HepG2 (cell line): ENCODE measurements at regions not wholly inside any gene's neighbourhood (a gene's known extent, or its start where the extent isn't known, plus 50 kb on each side); places are given as distances from the start of the nearest gene placed in this dataset.

Source experiments
- BRD4 ChIP-seq: sonication (generic); formaldehyde crosslinking; IDR thresholded peaks from 2 replicates; pipeline ENCODE4 v1.4.0; 2020; ENCODE audit warnings: missing genetic modification reagents
- ERF ChIP-seq: IDR thresholded peaks from 2 replicates; pipeline ENCODE4 v1.6.1; 2018; ENCODE audit warnings: missing biosample characterization, missing genetic modification reagents
- FOXJ3 ChIP-seq: sonication (generic); formaldehyde crosslinking; IDR thresholded peaks from 2 replicates; pipeline ENCODE4 v1.4.0; 2020; ENCODE audit warnings: missing genetic modification reagents, mild to moderate bottlenecking, borderline replicate concordance
- HHEX ChIP-seq: IDR thresholded peaks from 2 replicates; pipeline ENCODE4 v1.6.1; 2016; ENCODE audit warnings: control low read depth
- MEF2D ChIP-seq: sonication (generic); formaldehyde crosslinking; IDR thresholded peaks from 2 replicates; pipeline ENCODE4 v1.5.1; 2020; ENCODE audit warnings: mild to moderate bottlenecking, missing genetic modification reagents
- NBN ChIP-seq: fragments of 450-650 bp; conservative IDR thresholded peaks from 2 replicates; pipeline ENCODE4 v1.6.1; 2017
- NCOR1 ChIP-seq: fragments of 200-600 bp; sonication (generic); IDR thresholded peaks from 2 replicates; pipeline ENCODE4 v1.7.0; 2017; ENCODE audit warnings: antibody characterized with exemption, low read length, borderline replicate concordance
- SIX4 ChIP-seq: sonication (generic); formaldehyde crosslinking; IDR thresholded peaks from 2 replicates; pipeline ENCODE4 v1.4.0; 2020; ENCODE audit warnings: missing genetic modification reagents
- SMAD3 ChIP-seq: sonication (generic); formaldehyde crosslinking; IDR thresholded peaks from 2 replicates; pipeline ENCODE4 v1.4.0; 2020; ENCODE audit warnings: missing genetic modification reagents
- SRY ChIP-seq: sonication (generic); formaldehyde crosslinking; IDR thresholded peaks from 2 replicates; pipeline ENCODE4 v1.8.0; 2022; ENCODE audit warnings: mild to moderate bottlenecking, missing genetic modification reagents
- XBP1 ChIP-seq: sonication (generic); formaldehyde crosslinking; IDR thresholded peaks from 2 replicates; pipeline ENCODE4 v1.5.0; 2020; ENCODE audit warnings: missing genetic modification reagents
- ZBTB42 ChIP-seq: sonication (generic); formaldehyde crosslinking; IDR thresholded peaks from 2 replicates; pipeline ENCODE4 v1.5.0; 2020; ENCODE audit warnings: mild to moderate bottlenecking, missing genetic modification reagents
- ZFYVE20 ChIP-seq: sonication (generic); formaldehyde crosslinking; IDR thresholded peaks from 2 replicates; pipeline ENCODE4 v1.8.0; 2023; ENCODE audit warnings: low read depth, mild to moderate bottlenecking, moderate library complexity, missing genetic modification reagents, borderline replicate concordance
- ZNF230 ChIP-seq: sonication (generic); formaldehyde crosslinking; IDR thresholded peaks from 2 replicates; pipeline ENCODE4 v1.4.0; 2020; ENCODE audit warnings: mild to moderate bottlenecking, missing genetic modification reagents
- ZNF253 ChIP-seq: sonication (generic); formaldehyde crosslinking; IDR thresholded peaks from 2 replicates; pipeline ENCODE4 v1.8.0; 2022; ENCODE audit warnings: mild to moderate bottlenecking, missing genetic modification reagents, borderline replicate concordance
- ZNF317 ChIP-seq: sonication (generic); formaldehyde crosslinking; IDR thresholded peaks from 2 replicates; pipeline ENCODE4 v1.5.0; 2020; ENCODE audit warnings: mild to moderate bottlenecking, missing genetic modification reagents
- ZNF337 ChIP-seq: sonication (generic); formaldehyde crosslinking; IDR thresholded peaks from 2 replicates; pipeline ENCODE4 v1.5.1; 2020; ENCODE audit warnings: missing genetic modification reagents, low read depth, mild to moderate bottlenecking, borderline replicate concordance
- ZNF501 ChIP-seq: sonication (generic); formaldehyde crosslinking; IDR thresholded peaks from 2 replicates; pipeline ENCODE4 v1.5.1; 2020; ENCODE audit warnings: mild to moderate bottlenecking, moderate library complexity, missing genetic modification reagents
- ZNF572 ChIP-seq: sonication (generic); formaldehyde crosslinking; IDR thresholded peaks from 2 replicates; pipeline ENCODE4 v1.5.1; 2020; ENCODE audit warnings: mild to moderate bottlenecking, missing genetic modification reagents
- ZNF749 ChIP-seq: sonication (generic); formaldehyde crosslinking; IDR thresholded peaks from 2 replicates; pipeline ENCODE4 v1.8.0; 2022; ENCODE audit warnings: mild to moderate bottlenecking, missing genetic modification reagents, moderate library complexity, borderline replicate concordance
- TF ChIP-seq, protein P1 (sequence below): sonication (generic); formaldehyde crosslinking; IDR thresholded peaks from 2 replicates; pipeline ENCODE4 v1.8.0; 2022; ENCODE audit warnings: low read depth, missing genetic modification reagents
- TF ChIP-seq, protein P2 (sequence below): IDR thresholded peaks from 2 replicates; pipeline ENCODE4 v1.6.1; 2016; ENCODE audit warnings: control low read depth
- TF ChIP-seq, protein P3 (sequence below): sonication (generic); formaldehyde crosslinking; IDR thresholded peaks from 2 replicates; pipeline ENCODE4 v1.4.0; 2020; ENCODE audit warnings: missing genetic modification reagents
- TF ChIP-seq, protein P4 (sequence below): sonication (generic); formaldehyde crosslinking; IDR thresholded peaks from 2 replicates; pipeline ENCODE4 v1.5.1; 2020; ENCODE audit warnings: mild to moderate bottlenecking, missing genetic modification reagents, moderate library complexity

DNA sequence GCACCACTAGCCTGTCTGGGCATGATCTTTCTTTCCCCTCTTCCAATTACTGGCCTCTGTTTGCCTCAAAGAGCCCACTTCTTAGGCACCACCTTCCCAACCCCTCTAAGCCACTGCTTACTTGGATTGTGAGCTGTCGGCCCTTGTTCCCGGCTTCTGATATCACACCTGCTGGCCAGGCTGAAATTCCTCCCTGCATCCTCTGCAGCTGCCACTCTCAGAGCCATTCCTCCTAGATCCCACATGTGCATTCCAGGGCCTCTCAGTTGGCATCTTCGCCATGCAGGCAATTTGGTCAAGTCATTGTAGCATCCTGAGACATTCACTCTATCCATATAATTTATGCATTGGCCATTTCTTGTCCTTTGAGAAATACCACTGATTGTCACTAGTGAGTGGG, 135.9 kb downstream of the OLIG3 start (continued):
- TF ChIP-seq ZNF749 (CRISPR knock-in tag) (no peak), MEF2D (CRISPR knock-in tag) (no peak), ZNF501 (no peak), BRD4 (CRISPR knock-in tag) (peak; percentile 80; the same call in 1 of the 2 replicates), SMAD3 (no peak), ZNF572 (CRISPR knock-in tag) (peak; percentile 72; the same call in 1 of the 2 replicates), ZNF317 (CRISPR knock-in tag) (peak; percentile 57; the same call in 1 of the 2 replicates), HHEX (CRISPR knock-in tag) (no peak), ZNF253 (CRISPR knock-in tag) (no peak), SRY (CRISPR knock-in tag) (no peak), SIX4 (CRISPR knock-in tag) (no peak), ERF (no peak), XBP1 (CRISPR knock-in tag) (no peak), ZFYVE20 (CRISPR knock-in tag) (no peak), FOXJ3 (CRISPR knock-in tag) (no peak), NBN (no peak), NCOR1 (no peak; the same call in 1 of the 2 replicates), ZNF230 (CRISPR knock-in tag) (0 out of 2 replicates have a peak, but pooled peaks have one; percentile 0), ZBTB42 (CRISPR knock-in tag) (0 out of 2 replicates have a peak, but pooled peaks have one; percentile 47), ZNF337 (CRISPR knock-in tag) (0 out of 2 replicates have a peak, but pooled peaks have one; percentile 60)
- TF ChIP-seq, protein P1, sequence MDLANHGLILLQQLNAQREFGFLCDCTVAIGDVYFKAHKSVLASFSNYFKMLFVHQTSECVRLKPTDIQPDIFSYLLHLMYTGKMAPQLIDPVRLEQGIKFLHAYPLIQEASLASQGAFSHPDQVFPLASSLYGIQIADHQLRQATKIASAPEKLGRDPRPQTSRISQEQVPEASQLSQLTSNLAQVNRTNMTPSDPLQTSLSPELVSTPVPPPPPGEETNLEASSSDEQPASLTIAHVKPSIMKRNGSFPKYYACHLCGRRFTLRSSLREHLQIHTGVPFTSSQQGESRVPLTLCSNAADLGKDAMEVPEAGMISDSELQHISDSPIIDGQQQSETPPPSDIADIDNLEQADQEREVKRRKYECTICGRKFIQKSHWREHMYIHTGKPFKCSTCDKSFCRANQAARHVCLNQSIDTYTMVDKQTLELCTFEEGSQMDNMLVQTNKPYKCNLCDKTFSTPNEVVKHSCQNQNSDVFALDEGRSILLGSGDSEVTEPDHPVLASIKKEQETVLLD (CRISPR knock-in tag), result no peak
- TF ChIP-seq, protein P2, sequence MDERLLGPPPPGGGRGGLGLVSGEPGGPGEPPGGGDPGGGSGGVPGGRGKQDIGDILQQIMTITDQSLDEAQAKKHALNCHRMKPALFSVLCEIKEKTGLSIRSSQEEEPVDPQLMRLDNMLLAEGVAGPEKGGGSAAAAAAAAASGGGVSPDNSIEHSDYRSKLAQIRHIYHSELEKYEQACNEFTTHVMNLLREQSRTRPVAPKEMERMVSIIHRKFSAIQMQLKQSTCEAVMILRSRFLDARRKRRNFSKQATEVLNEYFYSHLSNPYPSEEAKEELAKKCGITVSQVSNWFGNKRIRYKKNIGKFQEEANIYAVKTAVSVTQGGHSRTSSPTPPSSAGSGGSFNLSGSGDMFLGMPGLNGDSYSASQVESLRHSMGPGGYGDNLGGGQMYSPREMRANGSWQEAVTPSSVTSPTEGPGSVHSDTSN (CRISPR knock-in tag), result 0 out of 2 replicates have a peak, but pooled peaks have one; percentile 8
- TF ChIP-seq, protein P3, sequence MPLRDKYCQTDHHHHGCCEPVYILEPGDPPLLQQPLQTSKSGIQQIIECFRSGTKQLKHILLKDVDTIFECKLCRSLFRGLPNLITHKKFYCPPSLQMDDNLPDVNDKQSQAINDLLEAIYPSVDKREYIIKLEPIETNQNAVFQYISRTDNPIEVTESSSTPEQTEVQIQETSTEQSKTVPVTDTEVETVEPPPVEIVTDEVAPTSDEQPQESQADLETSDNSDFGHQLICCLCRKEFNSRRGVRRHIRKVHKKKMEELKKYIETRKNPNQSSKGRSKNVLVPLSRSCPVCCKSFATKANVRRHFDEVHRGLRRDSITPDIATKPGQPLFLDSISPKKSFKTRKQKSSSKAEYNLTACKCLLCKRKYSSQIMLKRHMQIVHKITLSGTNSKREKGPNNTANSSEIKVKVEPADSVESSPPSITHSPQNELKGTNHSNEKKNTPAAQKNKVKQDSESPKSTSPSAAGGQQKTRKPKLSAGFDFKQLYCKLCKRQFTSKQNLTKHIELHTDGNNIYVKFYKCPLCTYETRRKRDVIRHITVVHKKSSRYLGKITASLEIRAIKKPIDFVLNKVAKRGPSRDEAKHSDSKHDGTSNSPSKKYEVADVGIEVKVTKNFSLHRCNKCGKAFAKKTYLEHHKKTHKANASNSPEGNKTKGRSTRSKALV, result 0 out of 2 replicates have a peak, but pooled peaks have one; percentile 4
- TF ChIP-seq, protein P4, sequence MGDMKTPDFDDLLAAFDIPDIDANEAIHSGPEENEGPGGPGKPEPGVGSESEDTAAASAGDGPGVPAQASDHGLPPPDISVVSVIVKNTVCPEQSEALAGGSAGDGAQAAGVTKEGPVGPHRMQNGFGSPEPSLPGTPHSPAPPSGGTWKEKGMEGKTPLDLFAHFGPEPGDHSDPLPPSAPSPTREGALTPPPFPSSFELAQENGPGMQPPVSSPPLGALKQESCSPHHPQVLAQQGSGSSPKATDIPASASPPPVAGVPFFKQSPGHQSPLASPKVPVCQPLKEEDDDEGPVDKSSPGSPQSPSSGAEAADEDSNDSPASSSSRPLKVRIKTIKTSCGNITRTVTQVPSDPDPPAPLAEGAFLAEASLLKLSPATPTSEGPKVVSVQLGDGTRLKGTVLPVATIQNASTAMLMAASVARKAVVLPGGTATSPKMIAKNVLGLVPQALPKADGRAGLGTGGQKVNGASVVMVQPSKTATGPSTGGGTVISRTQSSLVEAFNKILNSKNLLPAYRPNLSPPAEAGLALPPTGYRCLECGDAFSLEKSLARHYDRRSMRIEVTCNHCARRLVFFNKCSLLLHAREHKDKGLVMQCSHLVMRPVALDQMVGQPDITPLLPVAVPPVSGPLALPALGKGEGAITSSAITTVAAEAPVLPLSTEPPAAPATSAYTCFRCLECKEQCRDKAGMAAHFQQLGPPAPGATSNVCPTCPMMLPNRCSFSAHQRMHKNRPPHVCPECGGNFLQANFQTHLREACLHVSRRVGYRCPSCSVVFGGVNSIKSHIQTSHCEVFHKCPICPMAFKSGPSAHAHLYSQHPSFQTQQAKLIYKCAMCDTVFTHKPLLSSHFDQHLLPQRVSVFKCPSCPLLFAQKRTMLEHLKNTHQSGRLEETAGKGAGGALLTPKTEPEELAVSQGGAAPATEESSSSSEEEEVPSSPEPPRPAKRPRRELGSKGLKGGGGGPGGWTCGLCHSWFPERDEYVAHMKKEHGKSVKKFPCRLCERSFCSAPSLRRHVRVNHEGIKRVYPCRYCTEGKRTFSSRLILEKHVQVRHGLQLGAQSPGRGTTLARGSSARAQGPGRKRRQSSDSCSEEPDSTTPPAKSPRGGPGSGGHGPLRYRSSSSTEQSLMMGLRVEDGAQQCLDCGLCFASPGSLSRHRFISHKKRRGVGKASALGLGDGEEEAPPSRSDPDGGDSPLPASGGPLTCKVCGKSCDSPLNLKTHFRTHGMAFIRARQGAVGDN (CRISPR knock-in tag), result 0 out of 2 replicates have a peak, but pooled peaks have one; percentile 31
